ENCODE measurements at regions not wholly inside any gene's neighbourhood (a gene's known extent, or its start where the extent isn't known, plus 50 kb on each side); places are given as distances from the start of the nearest gene placed in this dataset.

GRCh38 chr1:99083338-99083737, 78.7 kb upstream of the PLPPR5 start:
- Histone ChIP-seq H3K4me1 (ENCODE audit: control insufficient read depth, extremely low read depth, insufficient read depth, low read length) (no peaks in the 10 kb centered on the region), H3K27ac (ENCODE audit: insufficient read depth, low read length) (no peak overlapping the region), H3K36me3 (ENCODE audit: control insufficient read depth, insufficient read depth, low read length) (no peaks in the 10 kb centered on the region), H2AFZ (ENCODE audit: low read length) (no peak overlapping the region), H3K4me3 (replicated peaks in 1 of 4; ENCODE audit: control extremely low read depth in 1 of 4, insufficient read depth in 1 of 4, low read depth in 3 of 4, low read length in 4 of 4) (no peak overlapping the region), H3K9ac (ENCODE audit: insufficient read depth, low read length) (no peak overlapping the region), H3K79me2 (ENCODE audit: control insufficient read depth, insufficient read depth, low read length) (no peaks in the 10 kb centered on the region), H3K9me3 (ENCODE audit: control insufficient read depth, insufficient read depth, low read depth, low read length) (no peaks in the 10 kb centered on the region), H3K27me3 (ENCODE audit: control insufficient read depth, insufficient read depth, low read length) (no peaks in the 10 kb centered on the region), H3K4me2 (ENCODE audit: extremely low read depth, insufficient read depth, low read length) (no peak overlapping the region), H4K20me1 (ENCODE audit: control insufficient read depth, extremely low read depth, insufficient read depth, low read length) (no peaks in the 10 kb centered on the region)
- TF ChIP-seq EZH2 (IDR thresholded peaks at IDR 0.05; ENCODE audit: low read length, missing control alignments) (no peak), CTCF (conservative IDR thresholded peaks at IDR 0.05 in 1 of 2, IDR thresholded peaks at IDR 0.05 in 1 of 2; ENCODE audit: low read depth in 1 of 2, low read length in 2 of 2) (no peak)
- no peak for DNase-seq (ENCODE audit: low read depth in 2 of 2)

GRCh38 chr1:99084562-99084961, 79.9 kb upstream of the PLPPR5 start:
- Histone ChIP-seq H3K4me1 (ENCODE audit: control insufficient read depth, extremely low read depth, insufficient read depth, low read length) (no peaks in the 10 kb centered on the region), H4K20me1 (ENCODE audit: control insufficient read depth, extremely low read depth, insufficient read depth, low read length) (no peaks in the 10 kb centered on the region), H3K9ac (ENCODE audit: insufficient read depth, low read length) (no peak overlapping the region), H3K27ac (ENCODE audit: insufficient read depth, low read length) (no peak overlapping the region), H3K27me3 (ENCODE audit: control insufficient read depth, insufficient read depth, low read length) (no peaks in the 10 kb centered on the region), H3K79me2 (ENCODE audit: control insufficient read depth, insufficient read depth, low read length) (no peaks in the 10 kb centered on the region), H3K4me2 (ENCODE audit: extremely low read depth, insufficient read depth, low read length) (no peak overlapping the region), H3K9me3 (ENCODE audit: control insufficient read depth, insufficient read depth, low read depth, low read length) (no peaks in the 10 kb centered on the region), H3K4me3 (replicated peaks in 1 of 4; ENCODE audit: control extremely low read depth in 1 of 4, insufficient read depth in 1 of 4, low read depth in 3 of 4, low read length in 4 of 4) (no peak overlapping the region), H3K36me3 (ENCODE audit: control insufficient read depth, insufficient read depth, low read length) (no peaks in the 10 kb centered on the region), H2AFZ (ENCODE audit: low read length) (no peak overlapping the region)
- TF ChIP-seq EZH2 (IDR thresholded peaks at IDR 0.05; ENCODE audit: low read length, missing control alignments) = no peak
- TF ChIP-seq CTCF (conservative IDR thresholded peaks at IDR 0.05 in 1 of 2, IDR thresholded peaks at IDR 0.05 in 1 of 2; ENCODE audit: low read depth in 1 of 2, low read length in 2 of 2) = no peak
- no peak for DNase-seq (ENCODE audit: low read depth in 2 of 2)

- no peaks in the 10 kb centered on the region for H3K79me2 ChIP-seq (ENCODE audit: control insufficient read depth, insufficient read depth, low read length)
- H3K27ac ChIP-seq (ENCODE audit: insufficient read depth, low read length) = no peak overlapping the region
- no peak for DNase-seq (ENCODE audit: low read depth in 2 of 2)
- no peak overlapping the region for H3K4me3 ChIP-seq (replicated peaks in 1 of 4; ENCODE audit: control extremely low read depth in 1 of 4, insufficient read depth in 1 of 4, low read depth in 3 of 4, low read length in 4 of 4)
- no peaks in the 10 kb centered on the region for H3K9me3 ChIP-seq (ENCODE audit: control insufficient read depth, insufficient read depth, low read depth, low read length)
- TF ChIP-seq EZH2 (IDR thresholded peaks at IDR 0.05; ENCODE audit: low read length, missing control alignments) (no peak), CTCF (conservative IDR thresholded peaks at IDR 0.05 in 1 of 2, IDR thresholded peaks at IDR 0.05 in 1 of 2; ENCODE audit: low read depth in 1 of 2, low read length in 2 of 2) (no peak)
- H3K27me3 ChIP-seq (ENCODE audit: control insufficient read depth, insufficient read depth, low read length) = no peaks in the 10 kb centered on the region
- no peaks in the 10 kb centered on the region for H4K20me1 ChIP-seq (ENCODE audit: control insufficient read depth, extremely low read depth, insufficient read depth, low read length)
- no peaks in the 10 kb centered on the region for H3K4me1 ChIP-seq (ENCODE audit: control insufficient read depth, extremely low read depth, insufficient read depth, low read length)
- no peak overlapping the region for H3K4me2 ChIP-seq (ENCODE audit: extremely low read depth, insufficient read depth, low read length)
- no peak overlapping the region for H3K9ac ChIP-seq (ENCODE audit: insufficient read depth, low read length)
- H3K36me3 ChIP-seq (ENCODE audit: control insufficient read depth, insufficient read depth, low read length) = no peaks in the 10 kb centered on the region
- no peak overlapping the region for H2AFZ ChIP-seq (ENCODE audit: low read length)
These were observed 81.4 kb upstream of the PLPPR5 start for GRCh38 chr1:99086057-99086456.
